GM10248 (cell line): ENCODE measurements at regions not wholly inside any gene's neighbourhood (a gene's known extent, or its start where the extent isn't known, plus 50 kb on each side); places are given as distances from the start of the nearest gene placed in this dataset.
"Not testable (repeated sequence)": the region's sequence is repeated elsewhere in the genome, so short reads cannot be mapped to it uniquely, and the experiment has no call there.

Experiments used
- CTCF ChIA-PET: fragments of 300-600 bp; sonication (Branson Sonifier 250); formaldehyde crosslinking; extraction: SDS; loops from one replicate; lab custom pipeline; 2021; ENCODE audit warnings: antibody characterized with exemption; lab: Yijun Ruan, JAX
- POLR2A ChIA-PET: fragments of 350-650 bp; sonication (Branson Sonifier 250); formaldehyde crosslinking; extraction: SDS; loops from one replicate; lab custom pipeline; 2020; ENCODE audit warnings: antibody characterized with exemption; lab: Yijun Ruan, JAX
- DNase-seq: peaks from one replicate; pipeline ENCODE4 v3.0.0; 2012; ENCODE audit errors: extremely low spot score
- TF ChIP-seq, protein P1 (sequence below): IDR thresholded peaks from 2 replicates; pipeline ENCODE4 v1.5.1; 2012; ENCODE audit warnings: mild to moderate bottlenecking, low read depth; ENCODE audit errors: extremely low read depth, missing control alignments, control extremely low read depth

DNA sequence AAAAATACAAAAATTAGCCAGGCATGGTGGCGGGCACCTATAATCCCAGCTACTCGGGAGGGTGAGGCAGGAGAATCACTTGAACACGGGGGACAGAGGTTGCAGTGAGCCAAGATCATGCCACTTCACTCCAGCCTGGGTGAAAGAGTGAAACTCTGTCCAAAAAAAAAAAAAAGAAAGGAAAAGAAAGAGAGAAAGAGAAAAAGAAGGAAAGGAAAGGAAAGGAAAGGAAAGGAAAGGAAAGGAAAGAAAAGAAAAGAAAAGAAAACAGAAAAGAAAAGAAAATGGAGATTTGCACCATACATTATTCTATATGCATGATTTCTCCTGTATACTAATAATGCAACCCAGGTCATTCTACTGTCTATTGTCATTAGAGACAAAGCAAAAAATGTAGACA, 421.5 kb downstream of the PCDH19 start:
- POLR2A ChIA-PET, CTCF ChIA-PET, DNase-seq: not testable (repeated sequence)

DNA sequence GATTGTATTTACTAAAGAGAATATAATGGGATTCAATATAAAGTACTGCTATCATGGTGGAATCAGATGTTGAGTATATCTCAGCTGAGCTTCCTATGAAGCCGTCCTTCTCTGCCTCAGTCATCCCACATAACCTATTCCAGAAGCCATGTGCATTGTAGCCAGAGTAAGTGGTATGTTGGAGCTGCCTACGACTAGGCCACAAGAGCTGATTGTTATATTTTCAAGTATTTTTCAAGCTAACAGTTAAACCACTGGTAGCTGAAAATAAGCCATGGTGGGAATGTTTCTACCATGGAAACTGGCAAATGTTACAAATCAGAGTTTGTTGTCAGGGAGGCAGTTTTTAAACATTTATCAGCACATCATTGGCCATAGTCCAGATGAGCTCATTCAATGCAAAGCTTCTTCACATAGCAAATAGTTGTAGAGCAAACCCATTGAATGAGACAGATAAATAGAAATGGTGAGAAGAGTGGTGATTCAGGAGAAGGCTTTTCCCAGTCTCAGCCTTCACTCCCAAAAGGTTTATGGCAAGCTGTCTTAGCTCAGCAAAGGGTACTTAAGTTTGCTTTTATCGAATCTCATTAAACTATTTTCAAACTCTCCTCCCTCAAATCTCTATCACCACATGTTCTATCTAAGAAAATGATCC, 436.4 kb downstream of the PCDH19 start:
- DNase-seq = no peak
- ChIA-PET CTCF (no interaction called here), POLR2A (no interaction called here)
- TF ChIP-seq, protein P1, sequence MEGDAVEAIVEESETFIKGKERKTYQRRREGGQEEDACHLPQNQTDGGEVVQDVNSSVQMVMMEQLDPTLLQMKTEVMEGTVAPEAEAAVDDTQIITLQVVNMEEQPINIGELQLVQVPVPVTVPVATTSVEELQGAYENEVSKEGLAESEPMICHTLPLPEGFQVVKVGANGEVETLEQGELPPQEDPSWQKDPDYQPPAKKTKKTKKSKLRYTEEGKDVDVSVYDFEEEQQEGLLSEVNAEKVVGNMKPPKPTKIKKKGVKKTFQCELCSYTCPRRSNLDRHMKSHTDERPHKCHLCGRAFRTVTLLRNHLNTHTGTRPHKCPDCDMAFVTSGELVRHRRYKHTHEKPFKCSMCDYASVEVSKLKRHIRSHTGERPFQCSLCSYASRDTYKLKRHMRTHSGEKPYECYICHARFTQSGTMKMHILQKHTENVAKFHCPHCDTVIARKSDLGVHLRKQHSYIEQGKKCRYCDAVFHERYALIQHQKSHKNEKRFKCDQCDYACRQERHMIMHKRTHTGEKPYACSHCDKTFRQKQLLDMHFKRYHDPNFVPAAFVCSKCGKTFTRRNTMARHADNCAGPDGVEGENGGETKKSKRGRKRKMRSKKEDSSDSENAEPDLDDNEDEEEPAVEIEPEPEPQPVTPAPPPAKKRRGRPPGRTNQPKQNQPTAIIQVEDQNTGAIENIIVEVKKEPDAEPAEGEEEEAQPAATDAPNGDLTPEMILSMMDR = no peak

DNA sequence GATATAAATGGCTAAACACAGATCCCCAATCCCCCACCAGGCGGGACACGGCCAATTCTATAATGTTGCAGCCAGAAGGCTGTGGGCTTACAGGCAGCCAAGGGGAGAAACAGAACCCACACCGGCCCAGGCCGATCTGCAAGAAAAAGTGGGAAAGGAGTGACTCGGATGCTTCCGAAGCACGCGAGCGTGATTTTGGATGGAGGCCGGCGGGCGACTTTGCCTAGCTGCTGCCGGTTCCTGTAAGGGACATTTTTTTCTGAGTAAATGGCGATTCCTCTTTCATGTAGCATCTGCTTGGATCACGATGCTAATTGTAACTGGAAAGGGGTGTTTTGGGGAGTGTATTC, 470.2 kb downstream of the PCDH19 start:
- CTCF ChIA-PET = no interaction called here
- TF ChIP-seq, protein P1 = no peak
- DNase-seq = no peak
- POLR2A ChIA-PET = no interaction called here

DNA sequence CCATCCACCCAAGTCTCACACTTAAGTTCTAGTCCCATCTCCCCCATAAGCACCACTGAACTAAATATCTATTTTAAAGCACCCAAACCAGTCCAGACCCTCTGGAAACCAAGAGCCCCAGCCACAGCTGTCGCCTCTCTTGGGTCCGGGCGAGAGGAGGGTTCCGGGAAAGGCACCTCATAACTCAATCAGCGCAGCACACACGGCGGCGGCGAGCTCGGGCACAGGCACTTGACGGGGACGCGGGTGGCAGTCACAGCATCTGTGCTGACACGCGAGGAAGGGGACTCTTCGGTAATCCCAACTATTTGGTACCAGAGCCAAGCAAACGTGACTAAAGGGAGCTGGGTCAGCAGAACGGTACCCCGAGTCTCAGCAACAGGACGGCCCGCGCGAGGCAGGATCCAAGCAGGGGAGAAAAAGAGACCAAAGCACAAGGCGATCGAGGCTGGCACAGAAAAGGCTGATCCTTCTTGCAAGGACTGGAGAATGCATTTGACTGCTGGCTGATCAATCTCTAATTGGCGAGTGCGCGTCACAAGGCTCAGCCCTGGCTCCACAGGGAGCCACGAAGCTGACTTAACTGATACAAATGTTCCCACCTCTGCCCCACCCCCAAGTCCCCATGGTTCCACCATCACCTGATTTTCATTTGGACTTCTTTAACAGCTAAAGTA, 470.7 kb downstream of the PCDH19 start:
- POLR2A ChIA-PET, DNase-seq, CTCF ChIA-PET: not testable (repeated sequence)

DNA sequence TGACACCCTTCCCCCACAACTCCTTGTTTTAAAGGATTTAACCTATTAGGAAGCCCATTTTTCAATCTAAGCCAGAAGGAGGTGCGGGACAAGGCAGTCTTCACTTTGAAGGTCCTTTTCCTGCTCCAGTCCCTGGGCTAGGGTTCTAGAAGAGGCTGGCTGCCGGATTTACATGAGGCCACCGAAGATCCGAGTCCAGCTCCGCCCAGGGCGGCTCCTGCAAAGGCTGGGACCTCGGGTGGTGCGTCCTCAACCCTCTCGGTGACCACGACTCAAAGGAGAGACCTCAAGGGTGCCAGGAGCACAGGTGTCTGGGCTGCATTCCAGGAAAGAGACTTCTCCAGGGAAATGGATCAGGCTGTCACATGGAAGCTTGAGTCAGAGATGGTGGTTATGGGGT, 471.6 kb downstream of the PCDH19 start:
- DNase-seq = no peak
- ChIA-PET CTCF (no interaction called here), POLR2A (no interaction called here)
- TF ChIP-seq, protein P1 = no peak

DNA sequence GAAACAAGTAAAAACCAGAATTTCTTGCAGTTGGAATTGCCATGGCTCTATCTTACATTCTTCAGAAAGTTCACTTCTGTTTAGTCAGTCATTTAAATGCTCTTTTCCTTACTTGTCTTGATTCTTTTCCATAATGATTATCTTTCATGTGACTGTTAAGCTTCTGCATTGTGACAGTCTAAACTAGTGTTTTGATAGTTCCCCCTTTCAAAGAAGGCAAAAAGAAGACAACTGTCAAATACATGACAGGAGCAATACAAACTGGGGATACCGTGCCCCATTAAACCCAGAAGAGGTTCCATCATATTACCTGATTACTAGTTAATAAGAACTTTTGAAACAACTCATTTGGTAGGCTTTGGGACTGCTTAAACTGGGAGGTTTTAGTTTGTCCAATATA, 476.2 kb downstream of the PCDH19 start:
- DNase-seq = no peak
- ChIA-PET POLR2A (no interaction called here), CTCF (no interaction called here)
- TF ChIP-seq, protein P1 = no peak

DNA sequence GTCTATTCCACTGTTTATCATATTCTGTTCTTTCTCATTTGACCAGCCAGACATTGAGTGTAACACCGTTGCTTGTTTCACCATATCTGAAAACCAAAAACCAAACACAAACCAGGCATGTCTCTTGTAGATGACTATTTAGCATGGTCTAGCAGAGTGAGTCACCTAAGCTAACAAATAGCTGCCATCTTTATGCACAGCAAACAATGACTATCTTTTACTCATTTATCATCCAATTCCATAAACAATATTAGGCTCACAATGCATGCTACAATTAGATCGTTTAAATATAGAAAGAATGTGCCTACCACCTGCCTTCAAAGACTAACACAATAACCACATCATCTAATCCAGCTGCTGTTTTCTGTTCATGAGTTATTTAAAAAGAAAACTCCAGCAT, 495.4 kb downstream of the PCDH19 start:
- TF ChIP-seq, protein P1 = no peak
- DNase-seq = no peak
- POLR2A ChIA-PET = no interaction called here
- CTCF ChIA-PET = no interaction called here

DNA sequence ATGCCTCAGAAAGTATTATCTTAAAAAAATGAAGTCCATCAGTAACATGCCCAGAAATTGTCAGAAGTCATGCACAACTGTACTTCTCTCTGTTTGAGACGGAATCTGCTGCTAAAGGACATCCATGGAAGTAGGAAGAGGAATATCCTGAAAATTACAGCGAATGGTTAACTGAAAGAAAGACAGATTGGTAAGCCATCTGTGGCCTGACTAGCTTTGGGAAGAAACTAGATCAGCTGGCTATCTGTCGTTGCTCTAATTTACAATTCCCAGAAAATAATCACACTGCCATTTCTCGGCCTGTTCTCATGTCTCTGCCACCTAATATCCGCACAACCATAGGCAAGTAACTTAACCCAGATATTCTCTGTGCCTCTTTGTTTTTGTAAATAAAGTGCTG, 496.5 kb downstream of the PCDH19 start:
- ChIA-PET POLR2A (no interaction called here), CTCF (no interaction called here)
- DNase-seq = no peak
- TF ChIP-seq, protein P1 = no peak
